Femur (tissue), 1 donor: ENCODE measurements at regions not wholly inside any gene's neighbourhood (a gene's known extent, or its start where the extent isn't known, plus 50 kb on each side); places are given as distances from the start of the nearest gene placed in this dataset.
"Not testable (repeated sequence)": the region's sequence is repeated elsewhere in the genome, so short reads cannot be mapped to it uniquely, and the experiment has no call there.

Experiments
- DNase-seq: peaks from one replicate; pipeline ENCODE4 v3.0.0-alpha.2; 2017

GRCh38 chr14:77985211-77985615 is 185.0 kb upstream of the NRXN3 start:
- DNase-seq, result peak; percentile 51

GRCh38 chr14:77986773-77987172 is 183.4 kb upstream of the NRXN3 start:
- no peak for DNase-seq

- DNase-seq, result no peak
Measured at GRCh38 chr14:77988096-77988870, 181.9 kb upstream of the NRXN3 start.

- DNase-seq, result no peak
Measured at GRCh38 chr14:77988970-77989369, 181.2 kb upstream of the NRXN3 start.

GRCh38 chr14:77989441-77989991 is 180.7 kb upstream of the NRXN3 start:
- DNase-seq, result peak; percentile 59

- DNase-seq, result no peak
Measured at GRCh38 chr14:77990337-77990736, 179.8 kb upstream of the NRXN3 start.

GRCh38 chr14:77991128-77991772 is 178.9 kb upstream of the NRXN3 start:
- DNase-seq, result no peak

GRCh38 chr14:78005325-78005724 is 164.8 kb upstream of the NRXN3 start:
- DNase-seq, result no peak

GRCh38 chr14:78007160-78007559 is 163.0 kb upstream of the NRXN3 start:
- DNase-seq, result no peak

GRCh38 chr14:78010688-78011087 is 159.5 kb upstream of the NRXN3 start:
- no peak for DNase-seq

- DNase-seq, result not testable (repeated sequence)
Measured at GRCh38 chr14:78013911-78014310, 156.3 kb upstream of the NRXN3 start.

- no peak for DNase-seq
Measured at GRCh38 chr14:78016532-78016931, 153.6 kb upstream of the NRXN3 start.

- no peak for DNase-seq
Measured at GRCh38 chr14:78018283-78018682, 151.9 kb upstream of the NRXN3 start.

- peak; percentile 50 for DNase-seq
Measured at GRCh38 chr14:78022059-78022458, 148.1 kb upstream of the NRXN3 start.

GRCh38 chr14:78023112-78023511 is 147.1 kb upstream of the NRXN3 start:
- DNase-seq, result no peak

- peak; percentile 29 for DNase-seq
Measured at GRCh38 chr14:78028471-78028870, 141.7 kb upstream of the NRXN3 start.

GRCh38 chr14:78029601-78030372 is 140.4 kb upstream of the NRXN3 start:
- DNase-seq, result no peak

GRCh38 chr14:78043349-78043748 is 126.8 kb upstream of the NRXN3 start:
- DNase-seq, result no peak

- no peak for DNase-seq
Measured at GRCh38 chr14:78048120-78048519, 122.1 kb upstream of the NRXN3 start.

GRCh38 chr14:78056890-78057289 is 113.3 kb upstream of the NRXN3 start:
- not testable (repeated sequence) for DNase-seq

GRCh38 chr14:78070344-78070743 is 99.8 kb upstream of the NRXN3 start:
- DNase-seq, result no peak

GRCh38 chr14:78071016-78071549 is 99.1 kb upstream of the NRXN3 start:
- DNase-seq, result no peak

GRCh38 chr14:78073028-78073427 is 97.1 kb upstream of the NRXN3 start:
- no peak for DNase-seq
